ENCODE measurements at regions not wholly inside any gene's neighbourhood (a gene's known extent, or its start where the extent isn't known, plus 50 kb on each side); places are given as distances from the start of the nearest gene placed in this dataset.

GRCh38 chr1:94345148-94345721 is 73.0 kb upstream of the ABCD3 start:
- TF ChIP-seq NR1H2 (CRISPR knock-in tag; IDR thresholded peaks at IDR 0.05): no peak
- TF ChIP-seq, protein P1, sequence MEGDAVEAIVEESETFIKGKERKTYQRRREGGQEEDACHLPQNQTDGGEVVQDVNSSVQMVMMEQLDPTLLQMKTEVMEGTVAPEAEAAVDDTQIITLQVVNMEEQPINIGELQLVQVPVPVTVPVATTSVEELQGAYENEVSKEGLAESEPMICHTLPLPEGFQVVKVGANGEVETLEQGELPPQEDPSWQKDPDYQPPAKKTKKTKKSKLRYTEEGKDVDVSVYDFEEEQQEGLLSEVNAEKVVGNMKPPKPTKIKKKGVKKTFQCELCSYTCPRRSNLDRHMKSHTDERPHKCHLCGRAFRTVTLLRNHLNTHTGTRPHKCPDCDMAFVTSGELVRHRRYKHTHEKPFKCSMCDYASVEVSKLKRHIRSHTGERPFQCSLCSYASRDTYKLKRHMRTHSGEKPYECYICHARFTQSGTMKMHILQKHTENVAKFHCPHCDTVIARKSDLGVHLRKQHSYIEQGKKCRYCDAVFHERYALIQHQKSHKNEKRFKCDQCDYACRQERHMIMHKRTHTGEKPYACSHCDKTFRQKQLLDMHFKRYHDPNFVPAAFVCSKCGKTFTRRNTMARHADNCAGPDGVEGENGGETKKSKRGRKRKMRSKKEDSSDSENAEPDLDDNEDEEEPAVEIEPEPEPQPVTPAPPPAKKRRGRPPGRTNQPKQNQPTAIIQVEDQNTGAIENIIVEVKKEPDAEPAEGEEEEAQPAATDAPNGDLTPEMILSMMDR (IDR thresholded peaks at IDR 0.05): no peak
- TF ChIP-seq, protein P2, sequence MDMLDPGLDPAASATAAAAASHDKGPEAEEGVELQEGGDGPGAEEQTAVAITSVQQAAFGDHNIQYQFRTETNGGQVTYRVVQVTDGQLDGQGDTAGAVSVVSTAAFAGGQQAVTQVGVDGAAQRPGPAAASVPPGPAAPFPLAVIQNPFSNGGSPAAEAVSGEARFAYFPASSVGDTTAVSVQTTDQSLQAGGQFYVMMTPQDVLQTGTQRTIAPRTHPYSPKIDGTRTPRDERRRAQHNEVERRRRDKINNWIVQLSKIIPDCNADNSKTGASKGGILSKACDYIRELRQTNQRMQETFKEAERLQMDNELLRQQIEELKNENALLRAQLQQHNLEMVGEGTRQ (CRISPR knock-in tag; IDR thresholded peaks at IDR 0.05): no peak
- no peak for TF ChIP-seq E2F1 (CRISPR knock-in tag; IDR thresholded peaks at IDR 0.05)
- no peak for TF ChIP-seq FOXK1 (CRISPR knock-in tag; IDR thresholded peaks at IDR 0.05)
- TF ChIP-seq, protein P3, sequence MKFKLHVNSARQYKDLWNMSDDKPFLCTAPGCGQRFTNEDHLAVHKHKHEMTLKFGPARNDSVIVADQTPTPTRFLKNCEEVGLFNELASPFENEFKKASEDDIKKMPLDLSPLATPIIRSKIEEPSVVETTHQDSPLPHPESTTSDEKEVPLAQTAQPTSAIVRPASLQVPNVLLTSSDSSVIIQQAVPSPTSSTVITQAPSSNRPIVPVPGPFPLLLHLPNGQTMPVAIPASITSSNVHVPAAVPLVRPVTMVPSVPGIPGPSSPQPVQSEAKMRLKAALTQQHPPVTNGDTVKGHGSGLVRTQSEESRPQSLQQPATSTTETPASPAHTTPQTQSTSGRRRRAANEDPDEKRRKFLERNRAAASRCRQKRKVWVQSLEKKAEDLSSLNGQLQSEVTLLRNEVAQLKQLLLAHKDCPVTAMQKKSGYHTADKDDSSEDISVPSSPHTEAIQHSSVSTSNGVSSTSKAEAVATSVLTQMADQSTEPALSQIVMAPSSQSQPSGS (CRISPR knock-in tag; IDR thresholded peaks at IDR 0.05; ENCODE audit: borderline replicate concordance, low read depth): no peak
- TF ChIP-seq, protein P4, sequence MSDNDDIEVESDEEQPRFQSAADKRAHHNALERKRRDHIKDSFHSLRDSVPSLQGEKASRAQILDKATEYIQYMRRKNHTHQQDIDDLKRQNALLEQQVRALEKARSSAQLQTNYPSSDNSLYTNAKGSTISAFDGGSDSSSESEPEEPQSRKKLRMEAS (CRISPR knock-in tag; IDR thresholded peaks at IDR 0.05): no peak
